Right renal cortex interstitium (tissue), 3 donors: ENCODE measurements at regions not wholly inside any gene's neighbourhood (a gene's known extent, or its start where the extent isn't known, plus 50 kb on each side); places are given as distances from the start of the nearest gene placed in this dataset.

ENCODE experiments used
- DNase-seq, 3 donors: peaks; one replicate each; pipeline ENCODE4 v3.0.0-alpha.2; 2013; ENCODE audit warnings: low read depth in 3 of 3, low spot score in 2 of 3

DNA sequence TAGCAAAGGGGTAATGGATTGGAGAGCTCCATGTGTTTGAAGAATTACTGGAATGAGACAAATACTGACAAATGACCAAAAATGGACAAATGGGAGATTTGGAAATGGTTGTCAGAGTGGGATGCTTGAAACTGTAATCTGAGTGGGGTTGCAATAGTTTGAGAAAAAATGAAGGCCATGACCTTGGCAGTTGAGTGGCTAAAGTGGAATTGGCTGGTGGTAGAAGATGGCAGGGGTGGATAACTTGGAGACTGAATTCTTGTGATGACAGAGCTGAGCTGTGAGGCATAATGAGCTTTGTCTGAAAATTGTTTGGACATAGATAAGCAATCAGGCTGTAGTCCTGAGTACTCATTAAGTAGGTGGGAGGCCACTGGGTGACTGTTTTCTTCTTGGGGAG lies 222.5 kb upstream of the PRICKLE1 start:
- no peak for DNase-seq

DNA sequence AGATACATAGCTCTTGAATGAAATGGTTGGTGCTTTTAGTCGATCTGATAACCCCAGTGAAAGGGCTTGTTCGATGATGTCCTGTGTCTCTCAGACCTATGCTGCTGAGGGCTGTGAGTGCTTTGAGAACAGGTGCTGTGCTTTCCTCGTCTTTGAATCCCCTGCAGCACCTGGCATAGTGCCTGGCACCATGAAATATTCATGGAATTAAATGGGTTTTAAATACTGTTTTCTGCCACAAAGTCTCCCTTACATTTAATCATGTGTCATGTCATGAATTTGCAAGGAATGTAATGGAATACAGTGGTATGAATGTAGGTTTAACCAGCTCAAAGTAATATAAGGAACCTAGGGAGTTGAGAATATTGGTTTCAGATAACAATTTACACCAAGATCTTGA lies 220.5 kb upstream of the PRICKLE1 start:
- DNase-seq: no peak

DNA sequence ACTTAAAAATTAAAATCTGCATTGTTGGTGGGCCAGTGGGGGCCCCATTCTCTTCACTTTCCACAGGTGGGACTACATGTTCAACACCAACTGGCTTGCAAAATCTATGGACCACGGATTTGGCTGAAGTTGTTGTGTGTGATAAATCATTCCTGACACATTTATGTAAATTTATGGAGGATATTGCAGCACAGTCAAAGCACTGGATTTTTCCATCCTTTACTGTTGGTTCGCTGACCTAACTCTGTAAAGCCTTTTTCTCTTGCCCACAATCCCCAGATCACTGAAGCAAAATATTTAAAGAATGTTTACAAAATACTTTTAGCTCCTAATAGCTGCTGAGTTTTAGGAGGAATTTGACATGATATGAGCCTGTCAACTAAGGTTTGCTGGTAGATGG lies 219.7 kb upstream of the PRICKLE1 start:
- no peak for DNase-seq

DNA sequence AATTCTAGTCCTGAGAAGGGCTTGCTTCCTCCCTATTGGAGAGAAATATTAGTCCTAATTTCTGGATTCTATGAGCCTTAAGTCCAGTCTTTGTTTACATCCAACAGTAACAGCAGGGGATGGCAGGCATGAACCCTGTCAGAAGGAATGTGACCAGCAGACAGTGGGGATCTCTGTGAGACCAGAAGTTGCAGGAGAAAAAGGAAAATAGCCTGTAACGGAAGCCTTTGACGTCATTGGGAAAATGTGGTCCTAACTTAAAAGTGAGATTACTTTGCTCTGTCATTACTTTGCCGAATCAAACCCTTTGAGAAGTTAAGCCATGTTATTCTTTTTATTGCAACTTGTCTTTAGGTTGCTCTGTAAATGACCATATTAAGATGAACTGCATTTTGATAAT lies 218.2 kb upstream of the PRICKLE1 start:
- no peak for DNase-seq

DNA sequence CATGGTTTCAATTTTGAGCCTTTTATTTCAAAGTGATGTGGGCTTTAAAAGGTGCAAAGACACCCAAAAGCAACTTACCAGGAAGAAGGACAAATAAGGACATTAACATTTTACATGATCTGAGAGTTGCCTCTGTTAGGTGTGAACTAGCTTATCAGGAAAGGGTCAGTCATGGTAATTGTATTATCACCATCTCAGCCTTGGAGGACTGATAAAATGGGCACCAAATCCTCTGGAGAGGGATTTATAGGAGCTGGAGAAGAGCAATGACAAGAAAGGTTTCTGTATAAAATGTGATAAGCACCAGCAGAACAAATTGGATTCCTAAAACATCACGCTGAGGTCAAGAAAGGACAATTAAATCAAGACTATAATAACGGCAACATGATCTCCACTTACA lies 217.7 kb upstream of the PRICKLE1 start:
- DNase-seq: no peak

DNA sequence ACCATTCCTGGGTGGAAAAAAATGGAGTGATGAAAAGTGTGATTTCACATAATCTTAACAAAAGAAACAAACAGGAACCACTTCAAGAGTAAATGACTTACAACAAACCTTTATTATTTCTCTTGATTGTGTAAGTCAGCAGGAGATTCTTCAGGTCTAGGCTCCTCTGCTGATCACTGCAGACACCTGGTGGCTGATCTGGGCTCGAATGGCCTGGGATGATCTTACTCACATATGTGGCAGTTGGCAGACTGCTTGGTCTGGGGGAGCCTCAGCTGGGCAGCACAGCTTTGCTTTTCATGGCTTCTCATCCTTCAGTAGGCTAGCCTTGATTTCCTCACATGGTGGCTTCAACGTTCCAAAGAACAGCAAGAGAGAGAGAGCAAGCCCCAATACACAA lies 215.4 kb upstream of the PRICKLE1 start:
- no peak for DNase-seq

DNA sequence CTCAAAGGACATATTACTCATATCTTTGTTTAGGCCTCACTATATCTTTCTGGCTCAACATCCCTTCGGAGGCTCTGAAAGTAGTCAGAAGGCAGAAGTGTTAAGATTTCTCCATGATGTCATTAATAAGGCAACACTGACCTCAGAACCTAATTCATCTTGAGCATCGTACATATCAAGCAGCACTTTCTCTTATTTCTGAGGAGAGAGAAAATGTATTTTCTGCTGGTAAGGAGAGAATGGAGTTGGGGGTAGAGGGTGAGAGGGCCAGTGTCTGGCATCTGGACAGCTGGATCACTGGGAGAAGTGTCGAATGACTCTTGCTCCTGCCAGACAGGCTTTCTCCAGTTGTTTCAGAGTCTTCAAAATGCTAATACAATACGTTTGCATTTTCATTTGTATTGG lies 213.2 kb upstream of the PRICKLE1 start:
- DNase-seq: no peak

DNA sequence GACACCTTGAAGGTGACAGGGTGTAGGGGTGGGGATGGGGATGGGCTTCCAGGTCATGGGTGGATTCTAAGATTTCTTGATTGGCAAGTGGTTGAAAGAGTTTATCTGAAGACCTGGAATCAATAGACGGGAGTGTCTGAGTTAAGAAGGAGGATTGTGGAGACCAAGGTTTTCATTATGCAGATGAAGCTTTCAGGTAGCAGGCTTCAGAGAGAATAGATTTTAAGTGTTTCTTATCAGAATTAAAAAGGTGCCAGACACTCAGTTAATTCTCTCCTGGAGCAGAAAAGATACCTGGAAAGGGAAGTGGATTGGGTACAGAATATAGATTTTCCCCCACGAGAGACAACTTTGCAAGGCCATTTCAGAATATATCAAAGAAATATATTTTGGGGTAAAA lies 211.7 kb upstream of the PRICKLE1 start:
- no peak for DNase-seq

DNA sequence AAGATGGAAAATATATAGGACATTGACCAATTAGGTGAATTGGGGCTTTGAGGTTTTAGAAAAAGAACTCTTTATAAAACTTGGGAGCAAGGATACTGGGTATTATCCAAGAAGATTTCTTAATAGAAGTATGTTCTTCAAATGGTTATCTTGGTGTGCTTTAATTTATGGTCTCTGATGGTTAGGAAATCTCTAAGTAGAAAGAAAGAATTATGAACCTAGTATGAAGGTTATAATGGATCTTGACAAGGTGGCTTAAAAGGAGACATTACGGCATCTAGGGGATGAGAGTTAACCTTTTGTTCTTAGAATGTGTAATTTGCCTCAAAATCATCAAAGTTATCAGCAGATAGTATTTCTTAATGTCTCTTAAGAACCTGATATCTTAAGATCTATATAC lies 210.4 kb upstream of the PRICKLE1 start:
- DNase-seq: no peak

DNA sequence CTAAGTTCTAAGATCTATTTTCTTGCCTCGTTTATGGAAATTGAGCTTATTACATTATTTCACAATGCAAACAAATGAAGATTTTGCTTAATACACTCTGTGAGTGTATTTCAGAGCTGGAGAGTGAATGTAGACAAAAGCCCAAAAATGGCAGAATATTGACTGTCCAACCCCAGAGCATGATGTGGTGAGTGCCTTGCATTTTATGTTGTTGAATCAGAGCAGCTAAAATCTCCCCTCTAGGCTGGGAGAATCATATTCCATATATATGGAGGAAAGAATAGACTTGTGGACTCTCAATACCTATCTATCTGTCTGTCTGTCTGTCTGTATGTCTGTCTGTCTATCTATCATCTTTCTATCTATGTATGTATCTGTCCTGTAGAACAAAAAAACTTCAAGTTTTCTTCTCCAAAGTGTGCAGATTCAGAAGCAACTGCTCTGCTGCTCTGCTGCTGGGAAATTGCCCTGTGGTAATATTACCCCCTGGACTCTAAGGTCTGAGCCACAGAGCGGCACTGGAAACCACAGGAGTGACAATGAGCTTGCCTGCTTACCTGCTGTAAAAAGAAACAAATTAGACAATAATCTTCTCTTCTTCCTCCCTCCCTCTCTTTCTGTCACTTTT lies 209.4 kb upstream of the PRICKLE1 start:
- no peak for DNase-seq

DNA sequence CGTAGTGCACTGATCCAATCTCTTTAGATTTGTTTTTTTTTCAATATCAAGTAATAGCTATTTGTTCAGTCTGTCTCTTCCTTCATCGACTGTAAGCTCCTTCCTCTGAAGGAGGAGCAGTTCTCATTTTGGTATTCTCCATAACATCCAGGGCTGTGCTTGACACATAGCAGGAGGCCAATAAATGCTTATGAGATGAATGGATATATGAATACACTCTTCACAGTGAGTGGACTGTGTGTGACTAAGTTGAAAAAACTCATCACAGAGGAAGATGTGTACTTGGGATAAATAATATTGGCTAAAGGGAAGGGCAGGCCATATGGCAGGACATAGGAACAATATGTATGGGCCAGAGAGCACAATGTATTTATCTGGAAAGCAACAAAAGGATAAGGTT lies 205.3 kb upstream of the PRICKLE1 start:
- DNase-seq: no peak

DNA sequence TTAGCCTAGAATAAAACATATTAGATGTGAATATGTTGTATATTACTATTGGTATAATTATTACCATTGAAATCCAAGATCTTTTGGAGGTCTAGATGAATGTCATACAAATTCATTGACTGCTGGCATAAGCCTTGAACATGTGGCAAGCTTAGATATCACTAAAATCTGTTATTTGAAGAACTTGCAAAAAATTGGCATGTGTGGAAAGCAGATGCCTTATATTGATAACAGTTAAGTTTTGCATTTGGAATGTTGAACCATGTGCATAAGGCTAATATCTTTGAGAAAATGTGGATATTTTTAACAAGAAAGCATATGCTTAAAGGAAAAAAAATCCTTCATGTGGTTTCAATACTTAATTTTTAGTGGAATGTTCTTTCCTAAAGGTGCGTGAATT lies 203.6 kb upstream of the PRICKLE1 start:
- no peak for DNase-seq

DNA sequence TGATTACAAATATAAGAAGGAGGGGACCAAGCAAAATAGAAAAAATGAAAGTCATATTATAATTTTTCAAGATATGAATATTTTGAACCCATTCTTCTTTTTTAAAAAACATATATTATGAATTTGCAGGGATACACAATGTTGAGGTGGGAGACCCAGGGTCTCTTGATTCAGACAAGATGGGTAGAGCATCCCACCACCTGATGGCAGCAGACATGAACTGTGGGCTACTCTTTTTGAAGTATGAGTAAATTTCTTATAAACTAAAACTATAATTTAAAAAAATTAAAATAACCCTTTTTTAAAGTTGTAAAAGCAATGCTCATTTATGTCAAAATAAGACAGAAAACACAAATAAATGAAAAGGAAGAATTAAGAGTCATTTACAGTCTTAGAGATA lies 202.7 kb upstream of the PRICKLE1 start:
- no peak for DNase-seq

DNA sequence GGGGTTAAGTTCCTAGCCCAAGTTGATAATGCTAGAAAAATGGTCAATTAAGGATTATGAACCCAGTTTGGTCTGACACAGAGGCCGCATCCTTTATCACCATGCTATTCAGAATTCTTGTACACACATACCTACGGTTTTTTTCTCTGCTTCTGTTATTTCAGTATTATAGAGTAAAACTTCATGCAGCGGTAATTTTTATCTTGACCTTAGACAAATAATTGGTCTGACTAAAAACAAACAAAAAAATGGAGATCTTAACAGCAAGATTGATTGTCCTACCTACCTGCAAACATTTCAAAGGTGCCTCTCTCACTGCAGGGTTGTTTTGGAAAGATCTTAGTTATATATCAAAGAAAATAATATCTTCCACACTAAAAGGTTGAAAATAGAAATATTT lies 201.9 kb upstream of the PRICKLE1 start:
- DNase-seq: no peak

DNA sequence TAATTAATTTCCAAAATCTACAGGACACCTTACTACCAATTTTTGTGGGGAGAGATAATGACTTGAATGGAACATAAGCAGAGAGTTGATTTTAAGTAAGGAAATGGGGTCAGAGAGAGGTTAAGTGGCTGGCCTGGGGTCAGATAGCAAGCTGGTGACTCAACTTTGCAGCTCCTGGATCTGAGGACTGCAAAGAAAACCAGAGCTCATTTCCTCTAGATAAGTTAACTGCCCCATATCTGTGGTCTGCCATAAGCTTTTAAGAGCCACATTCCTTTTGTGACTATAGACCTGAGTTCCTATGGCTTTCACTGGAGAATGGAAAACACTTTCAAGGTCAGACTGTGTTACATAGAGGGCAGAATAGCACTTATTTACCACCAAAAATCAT lies 201.2 kb upstream of the PRICKLE1 start:
- DNase-seq: no peak

DNA sequence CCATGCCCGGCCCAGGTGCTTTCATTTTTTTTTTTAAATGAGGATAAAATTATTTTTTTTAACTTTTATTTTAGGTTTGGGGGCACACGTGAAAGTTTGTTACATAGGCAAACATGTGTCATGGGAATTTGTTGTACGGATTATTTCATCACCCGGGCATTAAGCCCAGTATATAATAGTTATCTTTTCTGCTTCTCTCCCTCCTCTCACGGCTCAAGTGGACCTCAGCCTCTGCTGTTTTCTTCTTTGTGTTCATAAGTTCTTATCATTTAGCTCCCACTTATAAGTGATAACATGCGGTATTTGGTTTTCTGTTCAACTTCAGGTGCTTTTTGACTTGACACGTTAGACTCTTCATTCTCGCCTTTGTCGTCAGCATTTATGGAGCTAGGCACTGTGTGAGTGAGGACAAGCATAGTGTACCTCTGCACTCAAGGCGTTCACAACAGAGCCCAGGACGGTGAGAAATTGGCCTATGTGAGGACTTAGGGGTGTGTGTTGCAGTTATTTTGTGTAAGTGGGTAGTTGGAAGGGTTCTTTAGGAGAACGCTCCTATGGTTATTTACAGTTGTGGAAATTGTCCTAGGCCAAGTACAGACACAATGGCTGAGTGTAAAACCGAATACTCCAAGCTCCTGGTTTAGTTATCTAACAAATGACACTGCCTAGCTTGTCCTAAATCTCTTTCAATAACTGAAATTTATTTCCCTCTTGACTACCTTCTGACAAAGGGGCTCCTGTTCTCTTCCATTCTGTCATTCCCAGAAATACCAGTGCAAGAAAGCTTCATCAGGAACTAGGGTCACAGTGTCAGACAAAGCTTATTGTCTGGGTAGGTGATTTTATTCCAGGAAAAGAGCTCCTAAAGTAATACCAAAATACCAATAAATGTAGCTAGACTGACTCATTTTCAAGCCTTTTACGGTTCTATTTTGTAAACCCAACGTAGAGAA lies 200.5 kb upstream of the PRICKLE1 start:
- DNase-seq: no peak

DNA sequence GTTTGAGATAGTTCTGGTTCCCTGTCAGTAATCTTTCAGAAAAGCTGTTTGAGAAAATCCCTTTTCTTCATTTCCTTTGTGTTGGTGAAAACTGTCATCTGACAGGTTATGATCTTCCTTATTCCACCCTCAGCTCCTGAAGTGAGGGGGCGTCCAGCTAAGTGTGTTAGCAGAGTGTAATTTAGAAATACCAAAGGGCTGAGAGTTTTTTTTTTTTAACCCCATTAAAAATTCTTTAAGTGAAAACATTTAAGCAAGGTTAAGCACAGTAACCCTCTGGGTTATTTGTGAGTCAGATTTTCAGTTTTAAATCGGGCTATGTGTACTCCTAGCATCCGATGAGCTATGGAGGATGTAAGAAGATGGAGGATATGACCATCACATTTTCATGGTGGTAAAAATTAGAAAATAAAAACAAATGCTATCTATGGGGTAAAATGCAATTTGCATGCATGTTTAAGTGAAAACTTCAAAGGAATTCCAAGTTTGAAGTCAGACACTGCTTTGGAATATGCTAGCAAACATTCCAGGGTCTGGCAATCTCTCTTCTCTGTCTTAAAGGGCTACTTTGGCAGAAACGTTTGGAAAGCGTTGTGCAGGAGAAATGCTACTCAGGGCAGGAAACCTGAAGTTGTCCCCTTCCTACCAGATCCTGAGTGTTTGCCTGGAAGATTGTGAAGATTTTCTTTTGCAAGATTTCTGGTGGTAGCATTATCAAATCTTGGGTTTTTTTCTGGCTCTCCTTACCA lies 197.0 kb upstream of the PRICKLE1 start:
- no peak for DNase-seq

DNA sequence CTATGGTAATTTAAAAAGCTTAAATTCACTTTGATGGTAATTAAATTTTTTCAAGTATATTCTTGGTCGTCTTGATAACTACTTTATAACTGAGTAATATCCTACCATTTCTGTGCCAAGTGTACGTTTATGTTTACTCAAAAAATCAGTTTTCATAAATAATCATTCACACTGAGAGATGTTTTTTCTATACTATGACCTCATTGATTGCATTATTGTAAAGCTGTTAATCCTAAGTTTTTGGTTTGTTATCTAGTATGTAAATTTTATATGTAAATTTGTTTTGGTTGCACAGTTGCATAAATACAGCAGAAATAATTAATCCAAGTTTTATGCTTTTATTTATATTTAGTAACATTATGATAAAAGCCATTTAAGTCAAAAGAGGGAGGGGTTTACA lies 196.4 kb upstream of the PRICKLE1 start:
- DNase-seq: no peak

DNA sequence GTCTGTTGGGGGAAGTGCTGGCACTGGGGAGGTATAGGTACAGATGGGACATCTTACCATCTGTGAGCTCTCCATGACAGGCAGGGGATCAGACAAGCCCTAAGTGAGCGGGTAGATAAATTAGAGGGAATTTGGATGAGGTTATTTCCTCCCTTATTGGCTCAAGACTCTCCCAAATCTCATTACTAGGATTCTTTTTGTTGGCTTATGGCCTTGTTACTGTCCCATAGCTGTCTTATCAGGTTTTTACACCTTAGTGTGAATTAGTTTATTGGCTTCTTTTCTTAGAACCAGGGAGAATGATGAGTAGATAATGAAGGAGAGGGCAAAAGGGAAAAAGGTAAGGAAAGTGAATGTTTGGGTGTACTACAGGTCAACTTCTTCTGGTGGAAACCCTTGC lies 191.1 kb upstream of the PRICKLE1 start:
- DNase-seq: no peak

DNA sequence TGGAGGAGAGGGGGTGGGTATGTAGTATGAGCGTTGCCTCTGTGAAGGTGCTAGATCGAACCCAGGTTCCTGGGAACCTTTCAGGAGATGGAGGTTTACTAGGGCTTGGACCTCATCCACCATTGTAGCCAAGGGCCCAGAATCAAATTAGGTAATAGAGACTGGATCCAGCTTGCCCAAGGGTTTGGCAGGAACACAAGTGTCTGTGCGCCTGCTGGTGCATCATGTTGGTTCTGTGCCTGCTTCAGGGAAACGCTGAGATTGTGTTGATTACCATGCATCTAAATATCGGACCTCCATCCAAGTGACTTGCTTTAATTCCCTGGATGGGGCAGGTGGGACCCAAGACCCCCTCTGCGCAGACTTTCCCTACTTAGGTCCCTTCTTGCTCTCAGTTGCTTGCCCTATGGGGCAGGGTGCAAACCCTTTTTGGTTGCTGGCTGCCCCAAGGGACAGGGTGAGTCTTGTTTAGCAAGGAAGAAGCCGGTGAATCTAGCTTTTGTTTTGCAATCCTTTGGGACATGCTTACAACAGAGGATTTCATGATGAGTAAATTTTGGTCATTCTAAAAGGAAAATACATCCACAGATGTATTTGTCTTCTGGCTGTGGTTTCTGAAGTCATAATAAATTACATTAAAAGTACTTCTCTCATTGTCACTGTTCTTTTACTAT lies 189.8 kb upstream of the PRICKLE1 start:
- no peak for DNase-seq

DNA sequence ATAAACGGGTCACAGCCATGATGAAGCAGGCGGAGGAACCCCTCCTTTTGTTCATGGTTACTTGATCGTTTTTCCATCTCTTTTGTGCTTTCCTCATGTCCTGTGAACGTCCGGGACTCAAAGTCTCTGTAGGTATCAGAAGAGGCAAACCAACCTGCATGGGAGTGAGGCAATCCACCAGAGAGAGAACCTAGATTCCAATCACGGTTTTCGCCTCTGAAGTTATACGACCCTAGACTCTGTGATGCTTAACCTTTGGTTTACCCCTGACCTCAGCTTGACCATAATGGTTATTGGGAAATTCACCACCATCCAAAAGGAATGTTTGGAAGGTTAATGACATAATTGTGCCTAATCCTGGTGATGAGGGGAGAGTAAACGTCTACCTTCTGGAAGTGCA lies 186.8 kb upstream of the PRICKLE1 start:
- DNase-seq: no peak
